Gastroesophageal sphincter (tissue), 4 donors: ENCODE measurements at regions not wholly inside any gene's neighbourhood (a gene's known extent, or its start where the extent isn't known, plus 50 kb on each side); places are given as distances from the start of the nearest gene placed in this dataset.

Experiments used
- ATAC-seq: fragments of 150-250 bp; one replicate; pipeline ENCODE4 v1.9.1; 2016; ENCODE audit warnings: mild to moderate bottlenecking, moderate library complexity
- H3K27ac ChIP-seq, 4 donors: fragments of 200-600 bp; sonication (generic) in 3 of 4; 1 replicate in 3 of 4; 2 replicates in 1 of 4; pipeline ENCODE4 v1.5.1; 2016 to 2019
- H3K27me3 ChIP-seq: fragments of 200-600 bp; sonication (generic); one replicate; pipeline ENCODE4 v1.5.1; 2019
- H3K36me3 ChIP-seq, 2 donors: fragments of 200-600 bp; sonication (generic); one replicate each; pipeline ENCODE4 v1.5.1; 2019; ENCODE audit warnings: control low read depth in 1 of 2
- H3K4me1 ChIP-seq, 3 donors: fragments of 200-600 bp; sonication (generic); 1 replicate in 2 of 3; 2 replicates in 1 of 3; pipeline ENCODE4 v1.5.1; 2016 to 2019; ENCODE audit warnings: control low read depth in 2 of 3
- H3K4me3 ChIP-seq, 2 donors: fragments of 200-600 bp; sonication (generic); one replicate each; pipeline ENCODE4 v1.5.1; 2019; ENCODE audit warnings: mild to moderate bottlenecking in 1 of 2, moderate library complexity in 1 of 2
- H3K9me3 ChIP-seq, 3 donors: fragments of 200-600 bp; sonication (generic); one replicate each; pipeline ENCODE4 v1.5.1; 2017 to 2019; ENCODE audit warnings: control low read depth in 2 of 3
- EP300 ChIP-seq: sonication (generic); formaldehyde crosslinking; IDR thresholded peaks from one replicate; pipeline ENCODE4 v1.6.1; 2017; ENCODE audit warnings: antibody characterized with exemption, mild to moderate bottlenecking
- POLR2A ChIP-seq, 2 donors: fragments of 450-650 bp; IDR thresholded peaks; one replicate each; pipeline ENCODE4 v1.6.1; 2017; ENCODE audit warnings: antibody characterized with exemption in 2 of 2, mild to moderate bottlenecking in 2 of 2, moderate library complexity in 1 of 2
- POLR2AphosphoS5 ChIP-seq: sonication (generic); formaldehyde crosslinking; IDR thresholded peaks from one replicate; pipeline ENCODE4 v1.6.1; 2017; ENCODE audit warnings: antibody characterized with exemption
- WGBS, 2 donors: methylation state at CpG; one replicate each; pipeline ENCODE4 v1.1.5; 2018; ENCODE audit warnings: low coverage in 1 of 2; 5-methylcytosine and 5-hydroxymethylcytosine counted together
- TF ChIP-seq, protein P1 (sequence below), 4 experiments: fragments of 200-600 bp in 2 of 4; fragments of 450-650 bp in 2 of 4; sonication (generic) in 1 of 4; IDR thresholded peaks; one replicate each; pipeline ENCODE4 v1.5.1; 2017 to 2019; ENCODE audit warnings: antibody characterized with exemption in 4 of 4, mild to moderate bottlenecking in 2 of 4, moderate library complexity in 2 of 4

DNA sequence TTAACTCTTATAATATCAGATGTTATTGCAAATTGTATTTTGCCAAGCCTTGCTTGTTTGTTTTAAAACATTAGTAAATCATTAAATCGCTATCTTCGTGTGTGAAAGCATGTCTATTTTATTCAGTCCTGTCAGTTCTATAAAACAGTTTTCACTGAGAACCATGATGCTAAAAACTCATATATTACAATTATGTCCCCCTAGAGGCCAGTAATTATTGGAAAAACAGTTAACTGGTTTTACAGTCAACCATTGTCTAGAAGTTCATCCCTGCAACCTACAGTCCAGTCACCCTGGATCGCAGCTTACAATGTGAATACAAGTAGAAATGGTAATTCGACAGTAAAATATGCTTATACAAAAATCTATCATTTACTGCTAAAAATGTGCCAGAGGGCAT, 311.5 kb upstream of the ROBO2 start:
- H3K27ac ChIP-seq: no peak overlapping the region
- TF ChIP-seq EP300 (no peak), POLR2AphosphoS5 (no peak), POLR2A (IDR thresholded peaks at IDR 0.05) (no peak)
- TF ChIP-seq, protein P1, sequence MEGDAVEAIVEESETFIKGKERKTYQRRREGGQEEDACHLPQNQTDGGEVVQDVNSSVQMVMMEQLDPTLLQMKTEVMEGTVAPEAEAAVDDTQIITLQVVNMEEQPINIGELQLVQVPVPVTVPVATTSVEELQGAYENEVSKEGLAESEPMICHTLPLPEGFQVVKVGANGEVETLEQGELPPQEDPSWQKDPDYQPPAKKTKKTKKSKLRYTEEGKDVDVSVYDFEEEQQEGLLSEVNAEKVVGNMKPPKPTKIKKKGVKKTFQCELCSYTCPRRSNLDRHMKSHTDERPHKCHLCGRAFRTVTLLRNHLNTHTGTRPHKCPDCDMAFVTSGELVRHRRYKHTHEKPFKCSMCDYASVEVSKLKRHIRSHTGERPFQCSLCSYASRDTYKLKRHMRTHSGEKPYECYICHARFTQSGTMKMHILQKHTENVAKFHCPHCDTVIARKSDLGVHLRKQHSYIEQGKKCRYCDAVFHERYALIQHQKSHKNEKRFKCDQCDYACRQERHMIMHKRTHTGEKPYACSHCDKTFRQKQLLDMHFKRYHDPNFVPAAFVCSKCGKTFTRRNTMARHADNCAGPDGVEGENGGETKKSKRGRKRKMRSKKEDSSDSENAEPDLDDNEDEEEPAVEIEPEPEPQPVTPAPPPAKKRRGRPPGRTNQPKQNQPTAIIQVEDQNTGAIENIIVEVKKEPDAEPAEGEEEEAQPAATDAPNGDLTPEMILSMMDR (IDR thresholded peaks at IDR 0.05): no peak
- no peaks in the 10 kb centered on the region for H3K9me3 ChIP-seq
- no peak overlapping the region for H3K4me3 ChIP-seq
- 72 to 86% methylated on average over 4 of the region's 4 CpGs for WGBS, 2 donors
- no peaks in the 10 kb centered on the region for H3K4me1 ChIP-seq
- no peak for ATAC-seq
- H3K36me3 ChIP-seq: no peaks in the 10 kb centered on the region
- H3K27me3 ChIP-seq: no peaks in the 10 kb centered on the region

DNA sequence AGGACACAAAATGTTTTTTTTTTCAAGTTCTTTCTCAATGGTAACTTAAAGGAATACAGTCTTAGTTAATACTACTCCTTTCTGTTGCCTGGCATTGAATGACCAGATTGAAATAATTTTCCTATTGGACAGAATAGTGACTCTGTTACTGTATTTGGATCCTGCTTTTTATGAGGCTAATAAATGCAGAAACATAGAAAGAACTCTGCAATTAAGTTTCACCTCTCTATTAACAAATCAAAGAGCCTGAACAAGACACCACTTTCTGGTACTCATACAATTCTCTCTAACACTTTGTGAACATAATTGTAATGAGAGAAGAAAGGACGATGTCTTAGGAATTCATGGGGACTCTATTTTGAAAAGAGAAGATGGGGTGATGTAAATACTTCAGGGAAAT, 308.4 kb upstream of the ROBO2 start:
- no peak overlapping the region for H3K4me3 ChIP-seq
- H3K4me1 ChIP-seq: no peaks in the 10 kb centered on the region
- no peaks in the 10 kb centered on the region for H3K27me3 ChIP-seq
- ATAC-seq: no peak
- H3K27ac ChIP-seq: no peak overlapping the region
- TF ChIP-seq, protein P1 (IDR thresholded peaks at IDR 0.05): no peak
- no peaks in the 10 kb centered on the region for H3K9me3 ChIP-seq
- no peaks in the 10 kb centered on the region for H3K36me3 ChIP-seq
- 75 to 88% methylated on average over 1 of the region's 1 CpG for WGBS, 2 donors

DNA sequence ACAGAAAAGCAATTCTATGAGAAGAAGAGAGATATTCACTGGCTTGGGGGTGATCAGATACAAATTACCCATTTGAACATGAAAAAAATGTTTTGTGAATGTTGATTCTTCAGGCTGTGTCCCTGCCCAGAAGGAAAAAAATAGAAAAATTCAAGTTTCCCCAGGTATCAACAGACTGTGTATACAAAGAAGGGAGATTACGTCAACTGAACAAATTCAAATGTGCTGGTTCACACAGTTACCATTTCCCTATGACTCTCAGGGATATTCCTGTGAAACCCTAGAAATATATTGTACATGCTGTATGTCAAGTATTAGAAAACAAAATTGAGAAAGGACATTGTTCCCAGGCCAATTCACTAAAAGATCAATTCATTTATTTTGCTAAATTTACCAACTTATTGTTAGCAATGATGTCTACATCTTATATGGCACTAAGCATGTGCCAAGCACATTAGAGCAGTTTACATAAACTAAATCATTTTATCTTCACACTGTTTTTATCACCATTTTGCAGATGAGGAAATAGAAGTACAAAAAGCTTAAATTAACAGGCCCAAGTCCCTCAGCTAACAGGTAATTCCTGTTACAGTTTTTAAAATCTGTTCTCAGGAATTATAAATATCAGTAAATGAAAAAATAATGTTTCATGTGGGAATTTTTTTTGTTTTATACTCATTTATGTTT, 306.7 kb upstream of the ROBO2 start:
- Histone ChIP-seq H3K4me1 (no peaks in the 10 kb centered on the region), H3K27me3 (no peaks in the 10 kb centered on the region), H3K4me3 (no peak overlapping the region), H3K36me3 (no peaks in the 10 kb centered on the region), H3K9me3 (no peaks in the 10 kb centered on the region), H3K27ac (no peak overlapping the region)
- TF ChIP-seq POLR2AphosphoS5 (no peak), POLR2A (IDR thresholded peaks at IDR 0.05) (no peak), EP300 (no peak)
- TF ChIP-seq, protein P1 (IDR thresholded peaks at IDR 0.05): no peak
- 92 to 100% methylated on average over 1 of the region's 1 CpG for WGBS, 2 donors
- no peak for ATAC-seq

DNA sequence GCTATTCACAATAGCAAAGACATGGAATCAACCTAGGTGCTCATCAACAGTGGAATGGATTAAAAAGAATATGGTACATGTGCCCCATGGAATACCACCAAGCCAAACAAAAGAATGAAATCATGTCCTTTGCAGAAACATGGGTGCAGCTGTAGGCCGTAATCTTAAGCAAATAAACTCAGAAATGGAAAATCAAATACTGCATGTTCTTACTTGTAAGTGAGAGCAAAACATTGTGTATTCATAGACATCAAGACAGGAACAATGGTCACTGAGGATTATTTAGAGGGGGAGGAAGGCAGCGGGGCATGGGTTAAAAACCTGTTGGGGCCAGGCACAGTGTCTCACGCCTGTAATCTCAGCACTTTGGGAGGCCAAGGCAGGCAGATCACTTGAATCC, 304.7 kb upstream of the ROBO2 start:
- TF ChIP-seq POLR2A (IDR thresholded peaks at IDR 0.05) (no peak), POLR2AphosphoS5 (no peak), EP300 (no peak)
- TF ChIP-seq, protein P1 (IDR thresholded peaks at IDR 0.05): no peak
- Histone ChIP-seq H3K27ac (no peak overlapping the region), H3K27me3 (no peaks in the 10 kb centered on the region), H3K36me3 (no peaks in the 10 kb centered on the region), H3K9me3 (no peaks in the 10 kb centered on the region), H3K4me3 (no peak overlapping the region), H3K4me1 (no peaks in the 10 kb centered on the region)
- no peak for ATAC-seq
- 63 to 100% methylated on average over 1 to 3 of the region's 3 CpGs for WGBS, 2 donors

DNA sequence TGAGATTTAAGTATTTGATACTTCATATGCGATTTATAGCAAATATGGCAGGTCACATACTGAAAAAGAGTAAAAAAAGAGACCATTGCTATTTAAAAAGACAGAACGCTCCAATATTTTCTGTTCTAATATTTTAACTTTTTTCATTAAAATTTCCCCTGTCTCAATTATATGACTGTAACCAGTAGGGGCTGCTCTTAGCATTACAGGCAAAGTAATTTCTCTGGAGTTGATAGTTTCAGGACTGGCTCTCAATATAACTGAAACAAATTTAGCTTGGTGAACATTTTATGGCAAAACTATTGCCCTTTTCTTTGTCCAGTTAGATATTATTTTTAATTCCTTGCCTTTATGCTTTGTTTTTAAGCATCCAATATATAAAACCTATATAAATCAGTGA, 286.3 kb upstream of the ROBO2 start:
- TF ChIP-seq EP300 (no peak), POLR2A (IDR thresholded peaks at IDR 0.05) (no peak), POLR2AphosphoS5 (no peak)
- TF ChIP-seq, protein P1 (IDR thresholded peaks at IDR 0.05): no peak
- ATAC-seq: no peak
- H3K36me3 ChIP-seq: no peaks in the 10 kb centered on the region
- no peaks in the 10 kb centered on the region for H3K27me3 ChIP-seq
- H3K27ac ChIP-seq: no peak overlapping the region
- no peaks in the 10 kb centered on the region for H3K4me1 ChIP-seq
- no peaks in the 10 kb centered on the region for H3K9me3 ChIP-seq
- no peak overlapping the region for H3K4me3 ChIP-seq
- 34 to 51% methylated on average over 2 of the region's 2 CpGs for WGBS, 2 donors
